H1 (cell line): ENCODE measurements at regions not wholly inside any gene's neighbourhood (a gene's known extent, or its start where the extent isn't known, plus 50 kb on each side); places are given as distances from the start of the nearest gene placed in this dataset.

Source experiments
- BCL11A ChIP-seq, 2 experiments: IDR thresholded peaks; one replicate each; pipeline ENCODE4 v1.6.1; 2011; ENCODE audit warnings: low read depth in 2 of 2, low read length in 2 of 2, mild to moderate bottlenecking in 2 of 2
- CBX5 ChIP-seq: fragments of 300-800, 300-1000 bp; sonication (generic); IDR thresholded peaks from 2 replicates; pipeline ENCODE4 v1.7.1; 2016; ENCODE audit warnings: antibody characterized with exemption, low read length, low read depth
- CBX8 ChIP-seq: fragments of 300-800, 300-1000 bp; sonication (generic); IDR thresholded peaks from 2 replicates; pipeline ENCODE4 v1.7.1; 2016; ENCODE audit warnings: low read depth, low read length, borderline replicate concordance
- CHD2 ChIP-seq: IDR thresholded peaks from 2 replicates; pipeline ENCODE4 v1.6.1; 2012; ENCODE audit warnings: low read length, improper control_type of control experiment
- EZH2 ChIP-seq: fragments of 200-600 bp; sonication (generic); IDR thresholded peaks from 2 replicates; pipeline ENCODE4 v1.7.1; 2012; ENCODE audit warnings: low read depth, mild to moderate bottlenecking, moderate library complexity, low read length, inconsistent platforms; ENCODE audit not compliant: severe bottlenecking
- FOSL1 ChIP-seq: IDR thresholded peaks from 2 replicates; pipeline ENCODE4 v1.6.1; 2011; ENCODE audit warnings: mild to moderate bottlenecking, low read depth, low read length, moderate library complexity; ENCODE audit not compliant: insufficient read depth
- POLR2A ChIP-seq, 2 experiments: IDR thresholded peaks; 1 replicate in 1 of 2; 2 replicates in 1 of 2; pipeline ENCODE4 v1.6.1; 2011; ENCODE audit warnings: low read depth in 2 of 2, low read length in 2 of 2, mild to moderate bottlenecking in 2 of 2; ENCODE audit errors: control extremely low read depth in 1 of 2
- RAD21 ChIP-seq, 2 experiments: IDR thresholded peaks in 1 of 2; conservative IDR thresholded peaks in 1 of 2; 2 replicates each; pipeline ENCODE4 v1.6.1; 2011; ENCODE audit warnings: low read depth in 2 of 2, low read length in 2 of 2, improper control_type of control experiment in 1 of 2, inconsistent platforms in 1 of 2, mild to moderate bottlenecking in 1 of 2, moderate library complexity in 1 of 2
- USF2 ChIP-seq: IDR thresholded peaks from 2 replicates; pipeline ENCODE4 v1.6.1; 2011; ENCODE audit warnings: low read length, improper control_type of control experiment
- ZNF274 ChIP-seq: IDR thresholded peaks from 2 replicates; pipeline ENCODE4 v1.7.0; 2012; ENCODE audit warnings: low read length, borderline replicate concordance; ENCODE audit errors: extremely low read depth
- TF ChIP-seq, protein P1 (sequence below), 3 experiments: IDR thresholded peaks; 1 replicate in 2 of 3; 2 replicates in 1 of 3; pipeline versions ENCODE4 v1.5.1 to v1.6.1; 2011; ENCODE audit warnings: low read length in 3 of 3, mild to moderate bottlenecking in 3 of 3, inconsistent platforms in 2 of 3, low read depth in 1 of 3, moderate library complexity in 1 of 3; ENCODE audit not compliant: insufficient read depth in 1 of 3; ENCODE audit errors: control extremely low read depth in 1 of 3

- TF ChIP-seq CHD2: no peak
- TF ChIP-seq, protein P1, sequence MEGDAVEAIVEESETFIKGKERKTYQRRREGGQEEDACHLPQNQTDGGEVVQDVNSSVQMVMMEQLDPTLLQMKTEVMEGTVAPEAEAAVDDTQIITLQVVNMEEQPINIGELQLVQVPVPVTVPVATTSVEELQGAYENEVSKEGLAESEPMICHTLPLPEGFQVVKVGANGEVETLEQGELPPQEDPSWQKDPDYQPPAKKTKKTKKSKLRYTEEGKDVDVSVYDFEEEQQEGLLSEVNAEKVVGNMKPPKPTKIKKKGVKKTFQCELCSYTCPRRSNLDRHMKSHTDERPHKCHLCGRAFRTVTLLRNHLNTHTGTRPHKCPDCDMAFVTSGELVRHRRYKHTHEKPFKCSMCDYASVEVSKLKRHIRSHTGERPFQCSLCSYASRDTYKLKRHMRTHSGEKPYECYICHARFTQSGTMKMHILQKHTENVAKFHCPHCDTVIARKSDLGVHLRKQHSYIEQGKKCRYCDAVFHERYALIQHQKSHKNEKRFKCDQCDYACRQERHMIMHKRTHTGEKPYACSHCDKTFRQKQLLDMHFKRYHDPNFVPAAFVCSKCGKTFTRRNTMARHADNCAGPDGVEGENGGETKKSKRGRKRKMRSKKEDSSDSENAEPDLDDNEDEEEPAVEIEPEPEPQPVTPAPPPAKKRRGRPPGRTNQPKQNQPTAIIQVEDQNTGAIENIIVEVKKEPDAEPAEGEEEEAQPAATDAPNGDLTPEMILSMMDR (IDR thresholded peaks at IDR 0.05; ENCODE audit: control extremely low read depth in 1 of 3, insufficient read depth in 1 of 3, low read depth in 1 of 3, low read length in 3 of 3): no peak
- no peak for TF ChIP-seq RAD21 (IDR thresholded peaks at IDR 0.05 in 1 of 2, conservative IDR thresholded peaks at IDR 0.05 in 1 of 2; ENCODE audit: low read depth in 2 of 2, low read length in 2 of 2)
- no peak for TF ChIP-seq USF2
- no peak for TF ChIP-seq FOSL1
- no peak for TF ChIP-seq CBX8
- TF ChIP-seq CBX5: no peak
- no peak for TF ChIP-seq EZH2
- TF ChIP-seq POLR2A (IDR thresholded peaks at IDR 0.05; ENCODE audit: control extremely low read depth in 1 of 2, low read depth in 2 of 2, low read length in 2 of 2): no peak
- no peak for TF ChIP-seq BCL11A (IDR thresholded peaks at IDR 0.05; ENCODE audit: low read depth in 2 of 2, low read length in 2 of 2)
- no peak for TF ChIP-seq ZNF274
Measured at GRCh38 chr11:133649040-133649439, 116.7 kb upstream of the OPCML start.
